Mucosa of gallbladder (tissue), 1 donor: ENCODE measurements at regions not wholly inside any gene's neighbourhood (a gene's known extent, or its start where the extent isn't known, plus 50 kb on each side); places are given as distances from the start of the nearest gene placed in this dataset.
"Not testable (repeated sequence)": the region's sequence is repeated elsewhere in the genome, so short reads cannot be mapped to it uniquely, and the experiment has no call there.

Experiments used
- DNase-seq: peaks from one replicate; pipeline ENCODE4 v3.0.0-alpha.2; 2020; ENCODE audit warnings: low spot score
- donor health status: DM: no; HTN: no; CAD: no.

GRCh38 chr1:81738875-81739274 is 61.9 kb upstream of the ADGRL2 start:
- no peak for DNase-seq

DNA sequence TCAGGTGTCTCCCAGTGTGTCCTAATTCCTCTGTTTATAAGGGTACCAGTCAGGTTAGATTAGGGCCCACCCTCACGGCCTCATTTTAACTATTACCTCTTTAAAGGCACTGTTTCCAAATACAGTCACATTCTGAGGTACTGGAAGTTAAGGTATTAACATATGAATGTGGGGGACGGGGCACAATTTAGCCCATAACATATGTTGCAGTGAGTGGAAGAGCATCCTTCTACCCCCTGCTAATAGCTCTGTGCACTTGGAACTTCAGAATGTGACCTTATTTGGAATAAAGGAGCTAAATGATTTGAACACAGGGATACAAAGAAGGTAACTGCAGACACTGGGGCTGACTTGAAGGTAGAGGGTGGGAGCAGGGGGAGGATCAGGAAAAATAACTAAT is 67.3 kb upstream of the ADGRL2 start:
- no peak for DNase-seq

- no peak for DNase-seq
These were observed 68.7 kb upstream of the ADGRL2 start for GRCh38 chr1:81731989-81732388.

GRCh38 chr1:81730881-81731280 is 69.9 kb upstream of the ADGRL2 start:
- DNase-seq = no peak

DNA sequence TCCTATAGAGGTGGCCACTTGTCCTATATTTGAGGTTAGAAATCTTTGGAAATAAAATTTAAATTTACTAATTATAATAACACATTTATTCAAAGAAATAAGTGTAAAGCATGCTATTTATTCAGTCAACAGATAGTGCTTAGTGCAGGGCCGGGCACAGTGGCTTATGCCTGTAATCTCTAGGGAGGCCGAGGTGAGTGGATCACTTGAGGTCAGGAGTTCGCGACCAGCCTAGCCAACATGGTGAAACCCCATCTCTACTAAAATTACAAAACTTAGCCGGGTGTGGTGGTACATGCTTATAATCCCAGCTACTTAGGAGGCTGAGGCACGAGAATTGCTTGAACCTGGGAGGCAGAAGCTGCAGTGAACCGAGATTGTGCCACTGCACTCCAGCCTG is 70.4 kb upstream of the ADGRL2 start:
- not testable (repeated sequence) for DNase-seq

DNA sequence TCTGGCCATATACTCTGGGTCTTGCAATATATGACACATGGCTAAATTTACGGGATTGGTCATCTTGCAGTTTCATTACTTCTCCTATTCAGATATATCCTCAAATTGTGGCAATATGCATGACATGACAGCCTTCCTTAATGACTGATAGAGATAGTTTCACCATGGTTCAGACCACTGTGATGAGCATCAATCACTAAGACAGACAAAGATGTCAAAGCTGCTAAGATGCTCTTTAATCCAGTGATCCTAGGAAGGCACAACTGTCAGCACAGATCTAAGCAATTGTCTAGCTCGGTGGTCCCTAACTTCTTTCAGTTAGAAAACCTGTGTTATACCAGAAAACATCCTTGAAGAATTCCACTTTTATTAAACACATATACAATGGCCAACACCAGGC is 70.9 kb upstream of the ADGRL2 start:
- DNase-seq = no peak

GRCh38 chr1:81729239-81729638 is 71.5 kb upstream of the ADGRL2 start:
- no peak for DNase-seq

DNA sequence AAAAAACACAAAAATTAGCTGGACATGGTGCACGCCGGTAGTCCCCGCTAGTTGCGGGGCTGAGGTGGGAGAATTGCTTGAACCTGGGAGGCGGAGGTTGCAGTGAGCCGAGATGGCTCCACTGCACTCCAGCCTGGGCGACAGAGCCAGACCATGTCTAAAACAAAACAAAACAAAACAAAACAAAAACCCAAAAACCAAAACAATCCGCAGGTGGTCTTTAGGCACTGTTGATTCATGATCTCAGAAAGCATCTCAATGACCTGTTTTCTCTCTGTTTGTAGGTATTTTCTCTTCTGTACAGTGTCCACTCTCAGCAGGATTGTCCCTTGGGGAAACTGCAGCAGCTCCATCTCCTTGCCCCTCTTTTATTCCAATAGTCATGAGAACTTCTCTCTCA is 74.9 kb upstream of the ADGRL2 start:
- DNase-seq = no peak

DNA sequence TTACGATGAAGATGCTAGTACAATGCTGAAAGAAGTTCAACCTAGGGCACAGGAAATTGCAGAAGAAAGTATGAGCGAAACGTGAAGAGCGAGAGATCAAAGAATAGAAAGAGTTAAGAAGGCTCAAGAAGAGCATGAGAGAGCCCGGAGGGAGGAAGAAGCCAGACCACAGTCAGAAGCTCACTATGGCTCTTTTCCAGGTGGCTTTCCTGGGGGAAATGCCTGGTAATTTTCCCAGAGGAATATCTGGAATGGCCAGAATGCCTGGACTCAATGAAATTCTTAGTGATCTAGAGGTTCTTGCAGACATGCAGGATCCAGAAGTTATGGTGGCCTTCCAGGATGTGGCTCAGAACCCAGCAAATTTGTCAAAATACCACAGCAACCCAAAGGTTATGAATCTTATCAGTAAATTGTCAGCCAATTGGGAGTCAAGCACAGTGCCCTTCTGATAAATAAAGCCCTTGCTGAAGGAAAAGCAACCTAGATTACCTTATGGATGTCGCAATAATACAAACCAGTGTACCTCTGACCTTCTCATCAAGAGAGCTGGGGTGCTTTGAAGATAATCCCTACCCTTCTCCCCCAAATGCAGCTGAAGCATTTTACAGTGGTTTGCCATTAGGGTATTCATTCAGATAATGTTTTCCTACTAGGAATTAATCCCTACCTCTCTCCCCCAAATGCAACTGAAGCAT is 78.0 kb upstream of the ADGRL2 start:
- DNase-seq = not testable (repeated sequence)

DNA sequence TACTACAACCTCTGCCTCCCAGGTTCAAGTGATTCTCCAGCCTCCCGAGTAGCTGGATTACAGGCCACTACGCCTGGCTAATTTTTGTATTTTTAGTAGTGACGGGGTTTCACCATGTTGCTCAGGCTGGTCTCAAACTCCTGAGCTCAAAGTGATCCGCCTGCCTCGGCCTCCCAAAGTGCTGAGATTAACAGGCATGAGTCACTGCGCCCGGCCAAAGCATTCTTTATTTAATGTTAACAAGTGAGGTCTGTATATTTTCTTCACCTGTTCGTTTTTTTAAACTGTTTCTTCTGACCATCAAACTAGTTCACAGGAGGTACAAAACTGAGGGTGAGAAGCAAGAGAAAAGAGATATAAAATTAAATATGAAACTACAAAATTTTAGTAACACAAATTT is 80.5 kb upstream of the ADGRL2 start:
- not testable (repeated sequence) for DNase-seq

- DNase-seq = no peak
These were observed 83.5 kb upstream of the ADGRL2 start for GRCh38 chr1:81717230-81717629.

DNA sequence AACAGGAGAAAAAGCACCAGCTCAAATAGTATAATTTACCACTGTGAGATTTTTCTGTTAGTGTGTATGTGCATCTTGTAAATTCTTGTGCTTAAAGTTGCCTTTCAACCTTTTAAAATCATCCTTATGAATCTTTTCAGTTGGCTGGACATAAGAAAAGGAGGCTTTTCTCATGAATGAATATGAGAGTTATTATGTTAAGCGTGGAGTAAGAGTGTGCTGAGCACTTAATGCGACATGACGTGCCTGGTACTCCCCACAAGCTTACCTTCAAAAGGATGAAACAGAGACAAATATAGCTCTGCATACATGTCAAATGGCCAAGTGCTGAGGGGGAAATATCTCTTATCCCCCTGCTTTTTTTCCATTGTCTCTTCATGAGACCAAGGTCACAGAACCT is 85.3 kb upstream of the ADGRL2 start:
- no peak for DNase-seq

GRCh38 chr1:81714636-81715035 is 86.1 kb upstream of the ADGRL2 start:
- DNase-seq = no peak

DNA sequence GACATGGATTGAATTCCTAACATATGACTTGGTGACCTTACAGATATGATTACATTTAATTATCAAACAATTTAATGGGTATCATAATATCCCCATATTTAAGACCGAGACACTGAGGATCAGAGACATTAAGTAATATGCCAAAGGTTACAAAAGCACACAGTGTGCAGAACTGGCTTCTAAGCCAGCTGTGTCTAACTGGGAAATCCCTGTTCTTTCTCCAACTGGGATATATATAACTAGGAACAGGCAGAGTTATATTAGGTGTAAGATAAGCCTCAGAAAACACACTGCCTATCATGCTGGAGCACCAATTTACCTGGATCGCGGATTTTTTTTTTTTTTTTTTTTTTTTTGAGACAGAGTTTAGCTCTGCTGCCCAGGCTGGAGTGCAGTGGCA is 88.3 kb upstream of the ADGRL2 start:
- no peak for DNase-seq

GRCh38 chr1:81710857-81711256 is 89.9 kb upstream of the ADGRL2 start:
- no peak for DNase-seq

DNA sequence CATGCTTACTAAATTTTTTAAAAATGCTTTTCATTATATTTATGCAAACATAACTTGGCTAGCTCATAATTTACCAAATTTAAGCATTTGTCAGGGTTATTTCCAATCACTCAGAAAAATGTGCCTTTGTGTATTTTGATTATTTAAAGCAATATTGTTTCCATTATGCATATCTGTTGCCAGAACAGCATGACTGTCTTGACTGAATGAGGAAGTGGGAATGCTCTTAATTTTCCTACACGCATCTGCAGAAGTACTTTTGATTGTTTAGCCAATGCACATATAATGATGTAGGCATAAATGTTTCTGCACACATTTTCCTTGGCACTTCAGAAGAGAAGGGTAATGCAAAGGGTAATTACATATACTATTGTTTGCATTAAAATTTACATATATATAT is 92.5 kb upstream of the ADGRL2 start:
- DNase-seq = no peak

GRCh38 chr1:81706650-81707435 is 93.9 kb upstream of the ADGRL2 start:
- no peak for DNase-seq

GRCh38 chr1:81703756-81704463 is 96.8 kb upstream of the ADGRL2 start:
- DNase-seq = no peak

DNA sequence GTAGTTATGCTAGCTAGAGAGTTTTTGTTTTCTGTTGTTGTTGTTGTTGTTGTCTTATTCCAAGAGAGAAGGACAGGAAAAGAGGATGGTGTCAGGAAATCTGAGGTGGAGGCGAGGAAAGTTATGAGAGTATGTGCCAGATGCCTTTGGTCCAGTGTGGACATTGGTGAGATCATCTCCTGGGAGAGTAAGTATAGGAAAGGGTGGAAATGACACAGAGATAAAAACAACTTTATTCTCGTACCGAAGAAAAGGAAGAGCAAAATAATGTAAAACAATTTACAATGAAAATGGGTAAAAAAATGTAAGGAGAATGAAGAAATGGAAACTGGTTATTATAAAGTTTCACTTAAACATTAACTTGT is 97.4 kb upstream of the ADGRL2 start:
- no peak for DNase-seq

DNA sequence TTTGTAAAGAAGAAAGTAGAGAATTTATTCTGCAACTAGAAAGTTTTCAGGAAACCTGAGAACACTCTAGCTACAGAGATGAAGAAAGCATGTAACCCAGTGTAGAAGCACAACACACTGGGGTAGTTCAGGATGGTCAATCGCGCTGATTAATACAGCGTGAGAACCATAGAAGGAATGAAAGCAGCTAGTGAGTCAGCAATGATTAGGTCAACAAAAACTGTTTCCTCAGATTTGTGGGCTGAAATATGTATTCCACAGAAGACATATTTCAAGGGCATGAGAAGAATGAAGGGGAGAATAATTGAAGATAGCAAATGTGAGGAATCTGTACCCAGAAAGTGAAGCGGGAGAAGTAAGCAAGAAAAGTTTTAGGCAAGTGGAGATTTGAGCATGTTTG is 97.8 kb upstream of the ADGRL2 start:
- no peak for DNase-seq

- DNase-seq = no peak
These were observed 98.5 kb upstream of the ADGRL2 start for GRCh38 chr1:81702079-81702715.

DNA sequence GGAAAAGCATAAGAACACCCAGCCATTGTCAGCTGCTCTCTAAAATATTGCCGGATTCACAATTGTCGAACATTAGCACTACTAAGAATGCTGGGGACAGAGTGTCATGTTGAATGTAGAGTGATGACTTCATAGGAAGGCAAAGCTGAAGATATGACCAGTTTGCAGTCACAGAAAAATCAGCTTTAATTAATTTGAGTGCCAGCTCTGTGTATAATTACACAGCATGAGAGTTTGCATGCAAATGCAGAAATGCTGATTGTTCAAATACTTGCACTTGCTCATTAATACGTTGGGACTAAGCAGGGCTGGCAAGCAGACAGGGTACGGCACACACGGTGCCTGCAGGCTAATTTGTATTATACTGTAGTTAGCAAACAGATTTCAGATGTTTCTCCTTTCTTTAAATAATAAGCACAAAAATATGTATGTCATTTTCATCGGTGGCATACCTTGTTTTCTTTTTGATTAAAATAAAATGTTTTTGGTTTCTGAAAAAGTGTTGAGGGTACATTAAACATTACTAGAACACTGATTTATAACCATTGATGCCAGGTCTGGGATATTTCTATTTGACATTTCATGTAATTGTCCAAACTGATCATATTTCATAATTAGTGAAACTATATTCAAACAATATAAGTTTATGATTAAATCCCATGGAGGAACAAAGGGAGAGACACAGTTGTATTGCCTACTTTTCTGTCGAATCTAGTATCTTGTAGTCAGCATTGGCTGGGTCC is 99.8 kb upstream of the ADGRL2 start:
- DNase-seq = no peak
